ENCODE measurements at regions not wholly inside any gene's neighbourhood (a gene's known extent, or its start where the extent isn't known, plus 50 kb on each side); places are given as distances from the start of the nearest gene placed in this dataset.

DNA sequence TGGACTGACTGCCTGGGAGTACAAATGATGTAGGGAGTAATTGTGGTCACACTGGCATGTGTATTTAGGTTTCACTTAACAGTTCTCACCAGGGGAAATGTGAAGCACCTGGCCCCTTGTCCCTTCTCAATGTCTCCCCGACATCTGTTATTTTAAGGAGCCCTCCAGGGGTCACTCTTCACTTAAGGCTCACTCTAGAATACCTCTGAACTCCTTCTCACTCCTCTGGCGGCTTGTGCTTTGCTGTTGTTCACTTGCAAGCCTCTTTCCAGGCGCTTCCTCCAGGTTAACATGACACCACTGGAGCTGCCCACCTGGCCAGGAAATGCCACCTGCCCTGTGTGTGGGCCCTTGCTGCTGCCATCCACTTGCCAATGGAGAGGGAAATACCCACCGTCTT is 56.5 kb upstream of the GZMB start:
- CTCF ChIA-PET, result no interaction called here

DNA sequence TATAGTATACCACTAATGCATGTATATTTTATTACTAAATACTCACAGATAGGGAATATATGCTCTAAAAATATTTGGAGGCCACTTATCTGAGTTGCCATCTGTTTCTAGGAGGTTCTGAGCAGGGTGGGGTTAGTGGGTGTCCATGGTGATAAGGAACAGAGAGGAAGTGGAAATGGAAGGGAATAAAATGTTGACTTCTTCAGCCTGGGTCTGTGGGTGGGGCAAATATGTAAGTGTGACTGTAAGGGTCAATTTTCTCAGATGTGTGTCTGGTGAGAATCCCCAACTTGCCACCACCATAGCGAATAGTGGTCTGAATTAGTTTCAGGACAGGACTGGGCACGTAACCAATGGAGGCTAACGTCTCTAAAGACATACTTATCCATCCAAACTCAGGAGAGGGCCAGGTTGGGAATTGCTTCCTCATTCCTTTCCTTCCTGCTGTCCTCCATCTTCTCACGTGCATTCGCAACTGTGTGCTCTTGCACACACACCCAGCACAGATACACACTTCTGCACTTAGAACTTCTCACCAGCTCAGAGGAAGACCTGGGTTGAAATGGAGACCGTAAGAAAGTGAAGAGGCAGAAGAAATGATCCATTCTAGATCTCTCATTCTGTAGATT is 54.2 kb upstream of the GZMB start:
- DNase-seq (ENCODE audit: low read depth, low spot score), result no peak
- POLR2A ChIA-PET, result no interaction called here
- CTCF ChIA-PET, result interaction anchor here (1.4 kb wide), 1 partner anchor 9 kb away, joined by 5 read pairs; no protein-coding TSS in a partner anchor
- TF ChIP-seq, protein P1, sequence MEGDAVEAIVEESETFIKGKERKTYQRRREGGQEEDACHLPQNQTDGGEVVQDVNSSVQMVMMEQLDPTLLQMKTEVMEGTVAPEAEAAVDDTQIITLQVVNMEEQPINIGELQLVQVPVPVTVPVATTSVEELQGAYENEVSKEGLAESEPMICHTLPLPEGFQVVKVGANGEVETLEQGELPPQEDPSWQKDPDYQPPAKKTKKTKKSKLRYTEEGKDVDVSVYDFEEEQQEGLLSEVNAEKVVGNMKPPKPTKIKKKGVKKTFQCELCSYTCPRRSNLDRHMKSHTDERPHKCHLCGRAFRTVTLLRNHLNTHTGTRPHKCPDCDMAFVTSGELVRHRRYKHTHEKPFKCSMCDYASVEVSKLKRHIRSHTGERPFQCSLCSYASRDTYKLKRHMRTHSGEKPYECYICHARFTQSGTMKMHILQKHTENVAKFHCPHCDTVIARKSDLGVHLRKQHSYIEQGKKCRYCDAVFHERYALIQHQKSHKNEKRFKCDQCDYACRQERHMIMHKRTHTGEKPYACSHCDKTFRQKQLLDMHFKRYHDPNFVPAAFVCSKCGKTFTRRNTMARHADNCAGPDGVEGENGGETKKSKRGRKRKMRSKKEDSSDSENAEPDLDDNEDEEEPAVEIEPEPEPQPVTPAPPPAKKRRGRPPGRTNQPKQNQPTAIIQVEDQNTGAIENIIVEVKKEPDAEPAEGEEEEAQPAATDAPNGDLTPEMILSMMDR (IDR thresholded peaks at IDR 0.05; ENCODE audit: insufficient read depth, low read length, missing control alignments), result no peak
- H3K4me3 ChIP-seq (ENCODE audit: low read depth, low read length), result no peak overlapping the region

More for the DNA sequence above, 56.5 kb upstream of the GZMB start:
- H3K4me3 ChIP-seq (ENCODE audit: low read depth, low read length), result no peak overlapping the region
- TF ChIP-seq, protein P1 (IDR thresholded peaks at IDR 0.05; ENCODE audit: insufficient read depth, low read length, missing control alignments), result no peak
- DNase-seq (ENCODE audit: low read depth, low spot score), result no peak
- POLR2A ChIA-PET, result no interaction called here

All from AG04449 (cell line).